Fibroblast of lung (primary cell): ENCODE measurements at regions not wholly inside any gene's neighbourhood (a gene's known extent, or its start where the extent isn't known, plus 50 kb on each side); places are given as distances from the start of the nearest gene placed in this dataset.

ENCODE experiments used
- DNase-seq, 2 donors: peaks; one replicate each; pipeline versions ENCODE4 v3.0.0 to v3.0.0-alpha.2; 2010; ENCODE audit warnings: low read depth in 2 of 2
- H2AFZ ChIP-seq: 2 replicates; pipeline ENCODE4 v1.5.1; 2012; ENCODE audit warnings: low read length, control low read depth, inconsistent platforms
- H3K27ac ChIP-seq: 2 replicates; pipeline ENCODE4 v1.5.1; 2011; ENCODE audit warnings: low read length, control low read depth; ENCODE audit not compliant: insufficient read depth
- H3K27me3 ChIP-seq: 2 replicates; pipeline ENCODE4 v1.5.1; 2011; ENCODE audit warnings: mild to moderate bottlenecking, low read length; ENCODE audit not compliant: control insufficient read depth, insufficient read depth
- H3K36me3 ChIP-seq: 2 replicates; pipeline ENCODE4 v1.5.1; 2011; ENCODE audit warnings: low read length; ENCODE audit not compliant: control insufficient read depth, insufficient read depth
- H3K4me1 ChIP-seq: 2 replicates; pipeline ENCODE4 v1.5.1; 2011; ENCODE audit warnings: low read length; ENCODE audit not compliant: control insufficient read depth, insufficient read depth; ENCODE audit errors: extremely low read depth
- H3K4me2 ChIP-seq: 2 replicates; pipeline ENCODE4 v1.5.1; 2011; ENCODE audit warnings: low read length, control low read depth; ENCODE audit not compliant: insufficient read depth; ENCODE audit errors: extremely low read depth
- H3K4me3 ChIP-seq, 4 experiments: fragments of 200-600 bp in 1 of 4; sonication (generic) in 1 of 4; replicated peaks in 1 of 4; 2 replicates each; pipeline ENCODE4 v1.5.1; 2011 to 2016; ENCODE audit warnings: low read length in 4 of 4, low read depth in 3 of 4, mild to moderate bottlenecking in 3 of 4, control low read depth in 2 of 4, inconsistent platforms in 1 of 4, mixed read lengths in 1 of 4; ENCODE audit not compliant: insufficient read depth in 1 of 4; ENCODE audit errors: control extremely low read depth in 1 of 4
- H3K79me2 ChIP-seq: 2 replicates; pipeline ENCODE4 v1.5.1; 2012; ENCODE audit warnings: mild to moderate bottlenecking, low read length, inconsistent platforms; ENCODE audit not compliant: control insufficient read depth, insufficient read depth
- H3K9ac ChIP-seq: 2 replicates; pipeline ENCODE4 v1.5.1; 2011; ENCODE audit warnings: mild to moderate bottlenecking, low read length, control low read depth; ENCODE audit not compliant: insufficient read depth
- H3K9me3 ChIP-seq: 2 replicates; pipeline ENCODE4 v1.5.1; 2012; ENCODE audit warnings: low read depth, low read length; ENCODE audit not compliant: control insufficient read depth, insufficient read depth
- H4K20me1 ChIP-seq: 2 replicates; pipeline ENCODE4 v1.5.1; 2011; ENCODE audit warnings: low read length; ENCODE audit not compliant: control insufficient read depth, insufficient read depth; ENCODE audit errors: extremely low read depth
- CTCF ChIP-seq, 2 donors: IDR thresholded peaks in 1 of 2; conservative IDR thresholded peaks in 1 of 2; 1 replicate in 1 of 2; 2 replicates in 1 of 2; pipeline ENCODE4 v1.5.1; 2011 to 2012; ENCODE audit warnings: low read length in 2 of 2, control low read depth in 1 of 2, inconsistent platforms in 1 of 2, low read depth in 1 of 2, mild to moderate bottlenecking in 1 of 2
- EZH2 ChIP-seq: IDR thresholded peaks from 2 replicates; pipeline ENCODE4 v1.5.1; 2012; ENCODE audit warnings: low read length, control low read depth, mild to moderate bottlenecking; ENCODE audit errors: missing control alignments

GRCh38 chr20:11431621-11432020 lies 486.1 kb upstream of the BTBD3 start:
- H3K36me3 ChIP-seq, result no peaks in the 10 kb centered on the region
- no peak overlapping the region for H3K27ac ChIP-seq
- H3K27me3 ChIP-seq, result no peaks in the 10 kb centered on the region
- H3K79me2 ChIP-seq, result no peaks in the 10 kb centered on the region
- no peak overlapping the region for H3K4me2 ChIP-seq
- no peaks in the 10 kb centered on the region for H3K9me3 ChIP-seq
- TF ChIP-seq CTCF (conservative IDR thresholded peaks at IDR 0.05 in 1 of 2, IDR thresholded peaks at IDR 0.05 in 1 of 2; ENCODE audit: low read depth in 1 of 2, low read length in 2 of 2) (no peak), EZH2 (no peak)
- H3K4me3 ChIP-seq, result no peak overlapping the region
- no peaks in the 10 kb centered on the region for H4K20me1 ChIP-seq
- no peaks in the 10 kb centered on the region for H3K4me1 ChIP-seq
- no peak overlapping the region for H2AFZ ChIP-seq
- no peak overlapping the region for H3K9ac ChIP-seq
- peak; percentile 14 to 89 for DNase-seq

GRCh38 chr20:11432407-11432806 lies 485.3 kb upstream of the BTBD3 start:
- Histone ChIP-seq H3K79me2 (no peaks in the 10 kb centered on the region), H3K27me3 (no peaks in the 10 kb centered on the region), H3K36me3 (no peaks in the 10 kb centered on the region), H2AFZ (no peak overlapping the region), H3K9ac (no peak overlapping the region), H3K4me2 (no peak overlapping the region), H3K27ac (no peak overlapping the region), H4K20me1 (no peaks in the 10 kb centered on the region), H3K4me1 (no peaks in the 10 kb centered on the region), H3K4me3 (no peak overlapping the region), H3K9me3 (no peaks in the 10 kb centered on the region)
- TF ChIP-seq EZH2 (no peak), CTCF (conservative IDR thresholded peaks at IDR 0.05 in 1 of 2, IDR thresholded peaks at IDR 0.05 in 1 of 2; ENCODE audit: low read depth in 1 of 2, low read length in 2 of 2) (no peak)
- DNase-seq, result peak; percentile 43 to 93

DNA sequence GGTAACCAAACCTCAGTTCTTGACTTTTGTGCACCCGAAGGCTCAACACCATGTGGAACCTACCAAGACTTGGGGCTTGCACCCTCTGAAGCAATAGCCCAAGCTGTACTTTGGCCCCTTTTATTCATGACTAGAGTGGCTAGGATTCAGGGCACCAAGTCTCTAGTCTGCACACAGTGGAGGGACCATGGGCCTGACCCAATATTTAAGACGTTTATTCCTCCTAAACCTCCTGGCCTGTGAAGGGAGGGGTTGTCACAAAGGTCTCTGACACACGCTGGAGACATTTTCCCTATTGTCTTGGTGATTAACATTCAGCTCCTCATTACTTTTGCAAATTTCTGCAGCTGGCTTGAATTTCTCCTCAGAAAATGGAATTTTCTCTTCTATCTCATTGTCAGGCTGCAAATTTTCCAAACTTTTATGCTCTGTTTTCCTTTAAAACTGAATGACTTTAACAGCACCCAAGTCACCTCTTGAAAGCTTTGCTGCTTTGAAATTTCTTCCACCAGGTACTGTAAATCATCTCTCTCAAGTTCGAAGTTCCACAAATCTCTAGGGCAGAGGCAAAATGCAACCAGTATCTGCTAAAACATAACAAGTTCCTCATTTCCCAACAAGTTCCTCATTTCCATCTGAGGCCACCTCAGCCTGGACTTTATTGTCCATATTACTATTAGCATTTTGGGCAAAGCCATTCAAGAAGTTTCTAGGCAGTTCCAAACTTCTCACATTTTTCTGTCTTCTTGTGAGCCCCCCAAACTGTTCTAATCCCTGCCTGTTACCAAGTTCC lies 481.4 kb upstream of the BTBD3 start:
- Histone ChIP-seq H3K9me3 (no peaks in the 10 kb centered on the region), H3K4me2 (no peak overlapping the region), H3K27me3 (no peaks in the 10 kb centered on the region), H4K20me1 (no peaks in the 10 kb centered on the region), H3K27ac (no peak overlapping the region), H3K4me1 (no peaks in the 10 kb centered on the region), H2AFZ (no peak overlapping the region), H3K9ac (no peak overlapping the region), H3K4me3 (no peak overlapping the region), H3K36me3 (no peaks in the 10 kb centered on the region), H3K79me2 (no peaks in the 10 kb centered on the region)
- no peak for DNase-seq
- TF ChIP-seq CTCF (conservative IDR thresholded peaks at IDR 0.05 in 1 of 2, IDR thresholded peaks at IDR 0.05 in 1 of 2; ENCODE audit: low read depth in 1 of 2, low read length in 2 of 2) (no peak), EZH2 (no peak)
